HepG2 (cell line): ENCODE measurements at regions not wholly inside any gene's neighbourhood (a gene's known extent, or its start where the extent isn't known, plus 50 kb on each side); places are given as distances from the start of the nearest gene placed in this dataset.
A peak's percentile ranks its signal among the peaks of the same experiment; 100 is the strongest.

ENCODE experiments used
- ATF6 ChIP-seq: sonication (generic); formaldehyde crosslinking; conservative IDR thresholded peaks from 2 replicates; pipeline ENCODE4 v1.4.0; 2020; ENCODE audit warnings: missing genetic modification reagents
- ATF7 ChIP-seq, 2 experiments: fragments of 450-650 bp in 1 of 2; sonication (generic) in 1 of 2; formaldehyde crosslinking in 1 of 2; IDR thresholded peaks; 2 replicates each; pipeline versions ENCODE4 v1.4.0 to v1.6.1; 2016 to 2020; ENCODE audit warnings: antibody characterized with exemption in 1 of 2, mild to moderate bottlenecking in 1 of 2, missing genetic modification reagents in 1 of 2
- ATM ChIP-seq: fragments of 450-650 bp; IDR thresholded peaks from 2 replicates; pipeline ENCODE4 v1.7.1; 2017; ENCODE audit warnings: mild to moderate bottlenecking, borderline replicate concordance
- DMAP1 ChIP-seq: IDR thresholded peaks from 2 replicates; pipeline ENCODE4 v1.6.1; 2016
- HCFC1 ChIP-seq: fragments of 150-350 bp; IDR thresholded peaks from 2 replicates; pipeline ENCODE4 v1.6.1; 2014; ENCODE audit warnings: low read depth, low read length
- HOXA3 ChIP-seq: sonication (generic); formaldehyde crosslinking; IDR thresholded peaks from 2 replicates; pipeline ENCODE4 v1.5.0; 2020; ENCODE audit warnings: missing genetic modification reagents
- LCORL ChIP-seq, 2 experiments: fragments of 450-650 bp in 1 of 2; sonication (generic) in 1 of 2; formaldehyde crosslinking in 1 of 2; IDR thresholded peaks; 2 replicates each; pipeline versions ENCODE4 v1.5.0 to v1.6.1; 2017 to 2020; ENCODE audit warnings: antibody characterized with exemption in 1 of 2, missing genetic modification reagents in 1 of 2
- LRRFIP1 ChIP-seq: sonication (generic); formaldehyde crosslinking; conservative IDR thresholded peaks from 2 replicates; pipeline ENCODE4 v1.4.0; 2020; ENCODE audit warnings: missing genetic modification reagents
- NR2F2 ChIP-seq: IDR thresholded peaks from 2 replicates; pipeline ENCODE4 v1.6.1; 2012; ENCODE audit warnings: low read depth, inconsistent platforms, borderline replicate concordance
- SUZ12 ChIP-seq: fragments of 150-350 bp; IDR thresholded peaks from 2 replicates; pipeline ENCODE4 v1.6.1; 2014; ENCODE audit warnings: low read depth, low read length
- ZBTB1 ChIP-seq: sonication (generic); formaldehyde crosslinking; IDR thresholded peaks from 2 replicates; pipeline ENCODE4 v1.4.0; 2020; ENCODE audit warnings: missing genetic modification reagents, borderline replicate concordance
- ZBTB42 ChIP-seq: sonication (generic); formaldehyde crosslinking; IDR thresholded peaks from 2 replicates; pipeline ENCODE4 v1.5.0; 2020; ENCODE audit warnings: mild to moderate bottlenecking, missing genetic modification reagents
- ZFP82 ChIP-seq: sonication (generic); formaldehyde crosslinking; IDR thresholded peaks from 2 replicates; pipeline ENCODE4 v1.5.1; 2020; ENCODE audit warnings: mild to moderate bottlenecking, missing genetic modification reagents, borderline replicate concordance
- ZMYM3 ChIP-seq: sonication (generic); formaldehyde crosslinking; IDR thresholded peaks from 2 replicates; pipeline ENCODE4 v1.5.1; 2020; ENCODE audit warnings: mild to moderate bottlenecking, missing genetic modification reagents
- ZNF205 ChIP-seq: IDR thresholded peaks from 2 replicates; pipeline ENCODE4 v1.6.1; 2018; ENCODE audit warnings: missing biosample characterization, missing genetic modification reagents
- ZNF274 ChIP-seq: sonication (generic); formaldehyde crosslinking; IDR thresholded peaks from 2 replicates; pipeline ENCODE4 v1.5.1; 2020; ENCODE audit warnings: mild to moderate bottlenecking, missing genetic modification reagents
- ZNF605 ChIP-seq: sonication (generic); formaldehyde crosslinking; IDR thresholded peaks from 2 replicates; pipeline ENCODE4 v1.8.0; 2022; ENCODE audit warnings: mild to moderate bottlenecking, missing genetic modification reagents
- ZNF609 ChIP-seq: sonication (generic); formaldehyde crosslinking; IDR thresholded peaks from 2 replicates; pipeline ENCODE4 v1.4.0; 2020; ENCODE audit warnings: mild to moderate bottlenecking, missing genetic modification reagents, borderline replicate concordance
- ZNF878 ChIP-seq: sonication (generic); formaldehyde crosslinking; IDR thresholded peaks from 2 replicates; pipeline ENCODE4 v1.8.1; 2023; ENCODE audit warnings: mild to moderate bottlenecking, missing genetic modification reagents, moderate library complexity

GRCh38 chr6:140912686-140913085 is 1220.0 kb upstream of the GJE1 start (continued):
- TF ChIP-seq ZBTB1 (CRISPR knock-in tag) (no peak), ATF7 (IDR thresholded peaks at IDR 0.05) (peak; percentile 64), ATF7 (CRISPR knock-in tag; IDR thresholded peaks at IDR 0.05) (no peak), ATM (no peak), NR2F2 (peak; percentile 49; the same call in 1 of the 2 replicates), DMAP1 (CRISPR knock-in tag) (no peak), HCFC1 (no peak), ATF6 (CRISPR knock-in tag) (no peak), ZNF205 (no peak), LRRFIP1 (CRISPR knock-in tag) (no peak), HOXA3 (CRISPR knock-in tag) (no peak), ZMYM3 (CRISPR knock-in tag) (no peak), ZNF878 (CRISPR knock-in tag) (no peak), SUZ12 (no peak), LCORL (IDR thresholded peaks at IDR 0.05) (no peak), LCORL (CRISPR knock-in tag; IDR thresholded peaks at IDR 0.05) (no peak), ZFP82 (CRISPR knock-in tag) (no peak), ZNF609 (CRISPR knock-in tag) (no peak), ZBTB42 (CRISPR knock-in tag) (no peak), ZNF605 (CRISPR knock-in tag) (no peak), ZNF274 (CRISPR knock-in tag) (no peak)
